ENCODE measurements at regions not wholly inside any gene's neighbourhood (a gene's known extent, or its start where the extent isn't known, plus 50 kb on each side); places are given as distances from the start of the nearest gene placed in this dataset.
A peak's percentile ranks its signal among the peaks of the same experiment; 100 is the strongest.

DNA sequence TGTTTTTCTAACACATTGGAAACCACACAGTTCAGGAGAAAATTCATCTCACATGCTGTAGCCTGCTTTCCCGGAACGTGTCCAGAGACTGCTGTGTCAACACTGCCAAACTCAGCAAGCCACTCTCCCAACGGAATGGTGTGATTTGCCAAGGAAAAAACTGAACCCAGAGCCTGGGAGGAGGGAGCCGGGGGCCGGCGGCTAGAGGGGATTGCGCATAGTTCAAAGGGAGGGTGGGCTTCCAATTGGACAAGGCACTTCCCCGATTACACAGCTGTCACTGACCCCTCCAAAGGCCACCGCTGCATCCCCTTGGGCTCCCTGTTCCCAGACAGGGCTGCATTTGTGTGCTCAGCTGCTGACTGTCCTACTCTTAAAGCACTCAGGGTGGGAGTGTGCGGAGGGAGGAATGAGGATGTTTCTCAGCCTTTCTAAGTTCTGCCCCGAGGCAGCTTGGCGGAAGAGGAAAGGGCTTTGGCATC lies 256.2 kb downstream of the ZNF621 start:
- TF ChIP-seq, protein P1, sequence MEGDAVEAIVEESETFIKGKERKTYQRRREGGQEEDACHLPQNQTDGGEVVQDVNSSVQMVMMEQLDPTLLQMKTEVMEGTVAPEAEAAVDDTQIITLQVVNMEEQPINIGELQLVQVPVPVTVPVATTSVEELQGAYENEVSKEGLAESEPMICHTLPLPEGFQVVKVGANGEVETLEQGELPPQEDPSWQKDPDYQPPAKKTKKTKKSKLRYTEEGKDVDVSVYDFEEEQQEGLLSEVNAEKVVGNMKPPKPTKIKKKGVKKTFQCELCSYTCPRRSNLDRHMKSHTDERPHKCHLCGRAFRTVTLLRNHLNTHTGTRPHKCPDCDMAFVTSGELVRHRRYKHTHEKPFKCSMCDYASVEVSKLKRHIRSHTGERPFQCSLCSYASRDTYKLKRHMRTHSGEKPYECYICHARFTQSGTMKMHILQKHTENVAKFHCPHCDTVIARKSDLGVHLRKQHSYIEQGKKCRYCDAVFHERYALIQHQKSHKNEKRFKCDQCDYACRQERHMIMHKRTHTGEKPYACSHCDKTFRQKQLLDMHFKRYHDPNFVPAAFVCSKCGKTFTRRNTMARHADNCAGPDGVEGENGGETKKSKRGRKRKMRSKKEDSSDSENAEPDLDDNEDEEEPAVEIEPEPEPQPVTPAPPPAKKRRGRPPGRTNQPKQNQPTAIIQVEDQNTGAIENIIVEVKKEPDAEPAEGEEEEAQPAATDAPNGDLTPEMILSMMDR (IDR thresholded peaks at IDR 0.05) = peak in 1 of 12 donors; percentile 5
- no peak for TF ChIP-seq POLR2A (IDR thresholded peaks at IDR 0.05)

Data from heart left ventricle (tissue), 13 donors.